OCI-LY1 (cell line): ENCODE measurements at regions not wholly inside any gene's neighbourhood (a gene's known extent, or its start where the extent isn't known, plus 50 kb on each side); places are given as distances from the start of the nearest gene placed in this dataset.

Source experiments
- H2AFZ ChIP-seq: fragments of 200-600 bp; sonication (generic), shearing (Covaris generic); 2 replicates; pipeline ENCODE4 v1.6.0; 2014; ENCODE audit warnings: antibody characterized with exemption, mild to moderate bottlenecking, low read length
- H3F3A ChIP-seq: fragments of 200-600 bp; sonication (generic), shearing (Covaris generic); 2 replicates; pipeline ENCODE4 v1.6.0; 2014; ENCODE audit warnings: mild to moderate bottlenecking, antibody characterized with exemption, low read length, moderate library complexity; ENCODE audit not compliant: insufficient read depth
- H3K27ac ChIP-seq: fragments of 200-600 bp; sonication (generic); 2 replicates; pipeline ENCODE4 v1.5.1; 2014; ENCODE audit warnings: low read length, mixed run types, mild to moderate bottlenecking, low read depth; ENCODE audit not compliant: poor library complexity, severe bottlenecking
- H3K27me3 ChIP-seq: fragments of 200-600 bp; sonication (generic); 2 replicates; pipeline ENCODE4 v1.6.0; 2014; ENCODE audit warnings: antibody characterized with exemption, mild to moderate bottlenecking, low read length, moderate library complexity; ENCODE audit not compliant: insufficient read depth
- H3K36me3 ChIP-seq: fragments of 200-600 bp; sonication (generic); 2 replicates; pipeline ENCODE4 v1.6.1; 2014; ENCODE audit warnings: mild to moderate bottlenecking, antibody characterized with exemption, low read length, moderate library complexity, mixed read lengths; ENCODE audit not compliant: insufficient read depth
- H3K4me1 ChIP-seq: fragments of 200-600 bp; sonication (generic); 2 replicates; pipeline ENCODE4 v1.5.1; 2014; ENCODE audit warnings: mild to moderate bottlenecking, low read length, moderate library complexity; ENCODE audit not compliant: insufficient read depth, severe bottlenecking
- H3K4me2 ChIP-seq: fragments of 200-600 bp; sonication (generic), shearing (Covaris generic); 2 replicates; pipeline ENCODE4 v1.6.1; 2014; ENCODE audit warnings: low read length
- H3K4me3 ChIP-seq: fragments of 200-600 bp; sonication (generic); 2 replicates; pipeline ENCODE4 v1.5.1; 2014; ENCODE audit warnings: low read length, low read depth, mild to moderate bottlenecking, mixed read lengths; ENCODE audit not compliant: poor library complexity, severe bottlenecking
- H3K79me2 ChIP-seq: fragments of 200-600 bp; shearing (Covaris generic); 2 replicates; pipeline ENCODE4 v1.6.1; 2016; ENCODE audit warnings: mixed run types, low read length, mixed read lengths; ENCODE audit not compliant: insufficient read depth
- H3K9ac ChIP-seq: fragments of 200-600 bp; sonication (generic), shearing (Covaris generic); 2 replicates; pipeline ENCODE4 v1.6.1; 2014; ENCODE audit warnings: mild to moderate bottlenecking, low read length, mixed read lengths
- H3K9me2 ChIP-seq: fragments of 200-600 bp; sonication (generic), shearing (Covaris generic); 2 replicates; pipeline ENCODE4 v1.6.1; 2014; ENCODE audit warnings: low read depth, mild to moderate bottlenecking, low read length, mixed read lengths
- H3K9me3 ChIP-seq: fragments of 200-600 bp; shearing (Covaris generic); 2 replicates; pipeline ENCODE4 v1.6.1; 2014; ENCODE audit warnings: low read length, mixed read lengths
- H4K20me1 ChIP-seq: fragments of 200-600 bp; sonication (generic), shearing (Covaris generic); 2 replicates; pipeline ENCODE4 v1.6.0; 2016; ENCODE audit warnings: mild to moderate bottlenecking, low read length; ENCODE audit not compliant: insufficient read depth
- EZH2 ChIP-seq: fragments of 200-600 bp; sonication (generic), shearing (Covaris generic); IDR thresholded peaks from 2 replicates; pipeline ENCODE4 v1.8.0; 2017; ENCODE audit warnings: borderline replicate concordance, mixed run types, mild to moderate bottlenecking, antibody characterized with exemption, low read length, moderate library complexity, mixed read lengths
- TF ChIP-seq, protein P1 (sequence below): fragments of 200-600 bp; sonication (generic), shearing (Covaris generic); IDR thresholded peaks from 2 replicates; pipeline ENCODE4 v1.5.1; 2017; ENCODE audit warnings: mild to moderate bottlenecking, antibody characterized with exemption, low read length, moderate library complexity, mixed read lengths

DNA sequence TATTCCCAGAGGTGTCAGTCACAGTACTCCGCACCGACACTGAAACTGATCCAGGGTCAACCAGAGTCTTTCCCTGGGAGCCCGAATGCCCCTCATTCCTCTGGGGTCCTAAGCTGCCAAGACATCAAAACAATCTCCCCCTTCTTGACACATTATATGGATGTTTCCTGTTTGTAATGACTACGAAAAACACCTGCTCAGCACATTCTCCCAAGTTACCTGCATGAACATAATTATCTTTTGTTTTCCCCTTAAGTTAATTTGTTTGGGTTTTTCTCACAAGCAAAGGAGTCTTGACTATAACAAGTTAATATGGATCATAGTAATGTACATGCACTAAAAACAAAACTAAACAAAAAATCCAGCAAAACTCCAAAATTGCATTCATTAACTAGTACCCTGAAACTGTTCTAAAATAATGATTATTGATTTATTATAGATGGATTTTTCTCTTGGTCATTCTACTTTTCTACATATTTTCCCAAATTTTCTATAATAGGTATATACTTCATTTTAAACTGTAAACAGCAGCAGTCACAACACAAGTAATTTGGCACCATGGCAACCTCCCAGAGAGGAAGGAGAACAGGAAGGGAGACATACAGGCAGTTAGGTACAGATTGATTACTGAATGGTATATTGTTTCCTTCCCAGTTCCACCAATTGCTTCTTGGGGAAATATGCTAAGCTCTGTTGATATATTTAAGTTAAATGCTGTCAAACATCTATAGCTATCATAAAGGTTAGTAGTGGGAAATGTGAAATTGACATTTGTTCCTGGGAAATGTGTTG lies 631.5 kb downstream of the METTL15 start:
- no peak overlapping the region for H3K4me3 ChIP-seq

DNA sequence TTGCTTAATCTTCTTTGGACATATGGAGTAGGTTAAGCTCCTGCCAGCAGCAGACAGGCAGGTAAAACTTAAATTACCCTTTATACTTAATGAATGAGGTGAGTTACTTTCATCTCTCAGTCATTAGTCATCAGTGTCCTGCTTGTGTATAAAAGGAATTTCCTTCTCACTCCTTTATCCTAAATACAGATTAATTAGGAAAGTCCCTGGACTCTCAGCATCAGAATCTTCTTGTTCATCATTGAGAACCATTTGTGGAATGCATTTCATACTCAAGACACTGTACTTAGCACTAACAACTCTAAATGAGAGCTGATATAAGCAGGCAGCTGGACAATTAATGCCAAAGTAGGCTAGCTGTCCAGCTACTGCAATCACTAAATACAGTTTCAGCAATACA lies 630.4 kb downstream of the METTL15 start:
- H3F3A ChIP-seq: no peaks in the 10 kb centered on the region

More for the DNA sequence above, 631.5 kb downstream of the METTL15 start:
- H2AFZ ChIP-seq: no peak overlapping the region
- no peaks in the 10 kb centered on the region for H3F3A ChIP-seq
- no peaks in the 10 kb centered on the region for H3K27me3 ChIP-seq
- H4K20me1 ChIP-seq: no peaks in the 10 kb centered on the region
- no peaks in the 10 kb centered on the region for H3K4me1 ChIP-seq
- H3K36me3 ChIP-seq: no peaks in the 10 kb centered on the region
- no peaks in the 10 kb centered on the region for H3K9me2 ChIP-seq
- TF ChIP-seq, protein P1, sequence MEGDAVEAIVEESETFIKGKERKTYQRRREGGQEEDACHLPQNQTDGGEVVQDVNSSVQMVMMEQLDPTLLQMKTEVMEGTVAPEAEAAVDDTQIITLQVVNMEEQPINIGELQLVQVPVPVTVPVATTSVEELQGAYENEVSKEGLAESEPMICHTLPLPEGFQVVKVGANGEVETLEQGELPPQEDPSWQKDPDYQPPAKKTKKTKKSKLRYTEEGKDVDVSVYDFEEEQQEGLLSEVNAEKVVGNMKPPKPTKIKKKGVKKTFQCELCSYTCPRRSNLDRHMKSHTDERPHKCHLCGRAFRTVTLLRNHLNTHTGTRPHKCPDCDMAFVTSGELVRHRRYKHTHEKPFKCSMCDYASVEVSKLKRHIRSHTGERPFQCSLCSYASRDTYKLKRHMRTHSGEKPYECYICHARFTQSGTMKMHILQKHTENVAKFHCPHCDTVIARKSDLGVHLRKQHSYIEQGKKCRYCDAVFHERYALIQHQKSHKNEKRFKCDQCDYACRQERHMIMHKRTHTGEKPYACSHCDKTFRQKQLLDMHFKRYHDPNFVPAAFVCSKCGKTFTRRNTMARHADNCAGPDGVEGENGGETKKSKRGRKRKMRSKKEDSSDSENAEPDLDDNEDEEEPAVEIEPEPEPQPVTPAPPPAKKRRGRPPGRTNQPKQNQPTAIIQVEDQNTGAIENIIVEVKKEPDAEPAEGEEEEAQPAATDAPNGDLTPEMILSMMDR: no peak
- TF ChIP-seq EZH2: no peak
- no peaks in the 10 kb centered on the region for H3K79me2 ChIP-seq
- H3K9me3 ChIP-seq: no peaks in the 10 kb centered on the region
- H3K27ac ChIP-seq: no peak overlapping the region
- H3K4me2 ChIP-seq: no peak overlapping the region
- no peak overlapping the region for H3K9ac ChIP-seq

DNA sequence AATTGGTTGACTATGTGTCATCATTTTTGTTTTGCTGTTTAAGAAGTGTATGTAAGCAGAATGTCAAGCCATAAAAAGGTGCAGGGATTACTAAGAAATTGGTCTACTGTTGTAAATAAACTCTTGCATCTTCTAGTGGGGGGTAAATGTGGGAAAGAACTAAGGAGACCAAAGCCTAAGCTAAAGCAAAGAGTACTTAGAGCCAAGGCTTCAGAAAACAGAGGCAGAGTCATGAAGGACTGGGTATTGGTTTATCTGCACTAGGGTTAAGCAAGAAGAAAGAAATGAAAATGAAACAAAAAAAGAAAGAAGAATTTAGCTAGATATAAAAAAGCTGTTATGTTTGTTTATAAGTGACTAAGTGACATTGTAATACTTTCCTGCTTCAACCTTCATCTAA lies 628.1 kb downstream of the METTL15 start:
- H3K4me3 ChIP-seq: no peak overlapping the region
- no peaks in the 10 kb centered on the region for H3K4me1 ChIP-seq
- H3K27ac ChIP-seq: no peak overlapping the region
- no peaks in the 10 kb centered on the region for H3K79me2 ChIP-seq
- no peaks in the 10 kb centered on the region for H3K36me3 ChIP-seq
- no peak overlapping the region for H2AFZ ChIP-seq
- no peak for TF ChIP-seq EZH2
- TF ChIP-seq, protein P1: no peak
- H3K27me3 ChIP-seq: no peaks in the 10 kb centered on the region
- no peaks in the 10 kb centered on the region for H3K9me2 ChIP-seq
- H3K9ac ChIP-seq: no peak overlapping the region
- no peaks in the 10 kb centered on the region for H3K9me3 ChIP-seq
- no peaks in the 10 kb centered on the region for H3F3A ChIP-seq
- no peaks in the 10 kb centered on the region for H4K20me1 ChIP-seq
- no peak overlapping the region for H3K4me2 ChIP-seq

More for the DNA sequence above, 630.4 kb downstream of the METTL15 start:
- Histone ChIP-seq H3K27ac (no peak overlapping the region), H4K20me1 (no peaks in the 10 kb centered on the region), H3K4me3 (no peak overlapping the region), H3K79me2 (no peaks in the 10 kb centered on the region), H2AFZ (no peak overlapping the region), H3K9me3 (no peaks in the 10 kb centered on the region), H3K4me2 (no peak overlapping the region), H3K36me3 (no peaks in the 10 kb centered on the region), H3K27me3 (no peaks in the 10 kb centered on the region), H3K9ac (no peak overlapping the region), H3K4me1 (no peaks in the 10 kb centered on the region), H3K9me2 (no peaks in the 10 kb centered on the region)
- no peak for TF ChIP-seq EZH2
- TF ChIP-seq, protein P1: no peak
